Activated naive CD4-positive, alpha-beta T cell treated with anti-CD3 and anti-CD28 coated beads for 36 hours (primary cell): ENCODE measurements at regions not wholly inside any gene's neighbourhood (a gene's known extent, or its start where the extent isn't known, plus 50 kb on each side); places are given as distances from the start of the nearest gene placed in this dataset.

Experiments used
- CTCF ChIA-PET: fragments of 350-600 bp; sonication (Branson Sonifier 250); formaldehyde crosslinking; loops from one replicate; lab custom pipeline; 2021; ENCODE audit warnings: antibody characterized with exemption; lab: Charles Lee
- DNase-seq: peaks from one replicate; pipeline ENCODE4 v3.0.0-alpha.2; 2020
- H3K27ac Mint-ChIP-seq: one replicate; pipeline ENCODE4 v1.8.0; 2021; ENCODE audit warnings: mild to moderate bottlenecking, mixed read lengths
- H3K27me3 Mint-ChIP-seq: one replicate; pipeline ENCODE4 v1.8.0; 2021; ENCODE audit warnings: low read depth, mixed read lengths
- H3K36me3 Mint-ChIP-seq: one replicate; pipeline ENCODE4 v1.8.0; 2021; ENCODE audit warnings: low read depth, mixed read lengths
- H3K4me1 Mint-ChIP-seq: one replicate; pipeline ENCODE4 v1.8.0; 2021; ENCODE audit warnings: low read depth, mixed read lengths
- H3K4me3 Mint-ChIP-seq: one replicate; pipeline ENCODE4 v1.8.0; 2021; ENCODE audit warnings: mild to moderate bottlenecking, moderate library complexity, mixed read lengths
- H3K9me3 Mint-ChIP-seq: one replicate; pipeline ENCODE4 v1.8.0; 2021; ENCODE audit warnings: mixed read lengths
- intact Hi-C: fragments of 100-400 bp; cut with micrococcal nuclease; formaldehyde crosslinking; loops from one replicate; pipeline ENCODE4 v1.15.1; 2023

DNA sequence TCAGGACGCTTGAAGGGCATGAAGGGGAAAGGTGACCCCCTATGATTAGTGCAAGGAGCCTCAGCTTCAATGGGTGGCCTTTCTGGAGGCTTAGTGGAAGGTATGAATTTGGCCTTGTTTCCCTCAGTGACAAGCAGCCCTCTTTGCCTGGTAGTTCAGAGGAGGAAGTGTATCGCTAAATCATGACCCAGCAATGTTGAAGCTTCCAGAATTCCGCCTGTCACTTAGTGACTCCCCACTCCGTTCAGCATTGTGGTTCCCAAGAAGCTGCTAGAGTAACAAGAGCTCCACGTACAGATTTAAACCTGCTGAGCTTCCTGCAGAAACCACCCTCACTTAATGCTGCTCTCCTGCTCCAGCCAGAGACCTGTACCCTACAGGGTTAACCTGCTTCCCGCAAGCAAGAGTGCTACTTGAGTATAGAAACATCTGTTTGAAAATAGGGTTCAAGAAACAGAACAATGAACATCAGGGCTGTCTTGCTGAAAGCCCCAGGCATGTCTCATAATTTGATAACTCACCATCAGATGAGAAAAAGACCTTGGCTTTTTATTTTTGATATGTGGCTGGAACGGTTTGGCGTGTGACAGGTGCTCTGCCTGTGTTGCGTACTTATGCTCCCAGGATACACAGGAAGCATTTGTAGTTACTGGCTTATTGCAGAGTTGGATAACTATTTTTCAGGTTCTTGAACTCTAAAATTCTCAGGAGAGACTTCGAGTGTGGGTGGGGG lies 105.2 kb downstream of the UCHL1 start:
- Mint-ChIP-seq H3K27ac (no peak overlapping the region), H3K9me3 (no peaks in the 10 kb centered on the region), H3K36me3 (no peaks in the 10 kb centered on the region), H3K4me1 (no peaks in the 10 kb centered on the region), H3K27me3 (peaks cover 44% of the 10 kb centered on the region), H3K4me3 (no peak overlapping the region)
- CTCF ChIA-PET, result interaction anchor here (0.7 kb wide), 1 partner anchor 250 kb away, joined by 3 read pairs; no protein-coding TSS in a partner anchor
- DNase-seq, result no peak
- intact Hi-C loops, result no loop called here

DNA sequence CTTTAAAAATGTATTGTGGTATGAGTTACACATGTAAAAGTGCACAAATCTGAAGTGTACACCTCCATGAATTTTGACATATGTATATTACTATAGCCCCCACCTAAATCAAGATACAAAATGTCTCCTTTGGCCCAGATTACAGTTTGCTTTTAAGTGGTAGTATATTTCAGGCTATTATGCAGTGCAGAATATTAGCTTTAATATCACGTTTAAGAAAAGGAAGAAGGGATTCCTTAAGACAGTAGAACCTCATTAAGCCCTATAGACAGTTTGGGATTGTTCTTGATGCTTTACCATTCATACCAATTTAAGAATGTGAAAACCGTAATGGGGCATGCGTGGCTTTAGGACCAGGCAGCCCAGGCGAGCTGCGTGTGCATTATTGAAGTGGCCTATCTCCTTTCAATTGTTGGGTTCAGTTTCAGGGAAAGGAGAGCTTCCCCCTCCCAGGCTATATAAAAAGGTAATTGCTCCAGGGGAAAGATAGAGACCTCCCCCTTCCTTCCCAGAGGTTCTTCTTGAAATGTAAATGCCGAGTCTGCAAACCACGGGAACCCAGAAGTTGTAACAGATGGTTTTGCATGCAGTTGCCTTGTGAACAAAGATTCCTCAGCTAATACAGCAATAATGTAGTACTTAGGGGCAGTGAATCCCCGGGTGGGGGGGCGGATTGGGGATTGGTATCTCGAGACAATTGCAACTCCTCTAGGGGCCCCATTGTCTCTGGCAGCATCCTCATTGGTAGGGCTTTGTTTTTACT lies 106.1 kb downstream of the UCHL1 start:
- CTCF ChIA-PET, result interaction anchor here (0.6 kb wide), 1 partner anchor 292 kb away, joined by 5 read pairs; no protein-coding TSS in a partner anchor
- no peak overlapping the region for H3K27ac Mint-ChIP-seq
- H3K4me1 Mint-ChIP-seq, result no peaks in the 10 kb centered on the region
- no peaks in the 10 kb centered on the region for H3K36me3 Mint-ChIP-seq
- DNase-seq, result no peak
- H3K27me3 Mint-ChIP-seq, result peaks cover 44% of the 10 kb centered on the region
- no peaks in the 10 kb centered on the region for H3K9me3 Mint-ChIP-seq
- intact Hi-C loops, result no loop called here
- H3K4me3 Mint-ChIP-seq, result no peak overlapping the region

DNA sequence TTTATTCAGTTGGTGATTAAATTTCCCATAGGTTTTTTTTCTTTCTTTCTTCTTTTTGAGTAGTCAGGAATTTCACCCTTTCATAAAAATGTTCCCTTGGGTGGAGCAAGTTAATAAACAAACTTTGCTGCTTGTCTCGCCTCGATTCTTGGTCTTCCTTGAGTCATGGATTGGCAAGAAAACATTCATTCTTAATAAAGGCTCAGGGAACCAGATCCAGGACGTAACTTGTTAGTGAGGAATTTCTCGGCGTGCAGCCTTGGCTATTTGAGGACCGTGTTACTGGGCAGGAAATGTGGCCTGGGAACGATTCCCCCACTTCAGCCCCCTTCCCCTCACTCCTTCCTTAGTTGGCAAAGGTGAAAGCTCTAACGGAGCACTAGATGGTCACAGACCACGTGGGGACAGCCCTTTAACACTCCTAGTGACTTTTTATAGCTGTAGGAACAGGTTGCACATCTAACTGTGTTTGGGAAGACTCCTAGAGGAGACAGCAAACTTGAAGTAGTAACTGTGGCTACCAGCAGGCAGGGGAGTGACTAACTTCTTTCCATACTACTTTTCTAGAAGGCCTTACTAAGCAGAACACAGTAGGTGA lies 106.8 kb downstream of the UCHL1 start:
- no peaks in the 10 kb centered on the region for H3K4me1 Mint-ChIP-seq
- peaks cover 44% of the 10 kb centered on the region for H3K27me3 Mint-ChIP-seq
- CTCF ChIA-PET, result no interaction called here
- intact Hi-C loops, result no loop called here
- H3K9me3 Mint-ChIP-seq, result no peaks in the 10 kb centered on the region
- H3K36me3 Mint-ChIP-seq, result no peaks in the 10 kb centered on the region
- H3K4me3 Mint-ChIP-seq, result no peak overlapping the region
- DNase-seq, result no peak
- H3K27ac Mint-ChIP-seq, result no peak overlapping the region

DNA sequence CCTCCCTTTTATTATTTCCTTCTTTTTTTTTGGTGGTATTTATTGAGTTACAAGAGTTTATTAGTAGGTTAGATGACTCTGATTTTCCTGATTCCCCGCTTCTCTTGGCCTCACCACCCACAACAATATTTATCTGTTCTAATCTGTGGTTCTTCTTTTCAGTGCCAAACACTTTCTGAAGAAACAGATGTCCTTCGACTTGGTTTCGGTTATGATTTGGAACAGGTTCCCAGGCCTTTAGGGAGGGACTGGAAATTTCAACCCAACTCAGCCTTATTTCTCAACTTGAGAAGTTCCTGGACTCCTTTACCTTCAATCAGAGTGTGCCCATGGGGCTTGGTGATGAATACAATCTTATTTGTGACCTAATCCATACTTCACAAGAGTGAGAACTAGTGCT lies 108.1 kb downstream of the UCHL1 start:
- no peaks in the 10 kb centered on the region for H3K4me1 Mint-ChIP-seq
- no peaks in the 10 kb centered on the region for H3K36me3 Mint-ChIP-seq
- no peak for DNase-seq
- H3K27ac Mint-ChIP-seq, result no peak overlapping the region
- CTCF ChIA-PET, result interaction anchor here (0.6 kb wide), 1 partner anchor 58 kb away, joined by 3 read pairs; no protein-coding TSS in a partner anchor
- intact Hi-C loops, result no loop called here
- H3K4me3 Mint-ChIP-seq, result no peak overlapping the region
- H3K9me3 Mint-ChIP-seq, result no peaks in the 10 kb centered on the region
- H3K27me3 Mint-ChIP-seq, result peaks cover 34% of the 10 kb centered on the region

DNA sequence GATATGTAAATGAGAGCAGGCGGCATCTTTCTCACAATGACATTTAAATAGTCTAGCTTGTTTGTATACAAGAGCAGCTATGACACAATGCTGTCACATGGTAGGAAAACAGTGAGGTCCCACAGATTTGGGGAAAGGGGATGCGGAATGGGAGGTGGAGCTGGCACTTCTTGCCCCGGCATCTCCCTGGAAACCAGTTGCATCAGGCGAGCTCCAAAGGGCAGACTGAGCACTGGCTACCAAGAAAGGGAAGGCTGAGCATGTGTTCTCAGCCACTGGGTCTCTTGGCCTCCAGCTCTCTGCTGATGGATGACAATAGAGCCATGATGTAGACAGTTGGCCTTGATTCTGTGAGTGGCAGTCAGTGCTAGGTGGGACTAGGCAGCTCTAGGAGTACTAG lies 109.0 kb downstream of the UCHL1 start:
- CTCF ChIA-PET, result interaction anchor here (0.6 kb wide), 1 partner anchor 57 kb away, joined by 3 read pairs; no protein-coding TSS in a partner anchor
- no peak overlapping the region for H3K27ac Mint-ChIP-seq

DNA sequence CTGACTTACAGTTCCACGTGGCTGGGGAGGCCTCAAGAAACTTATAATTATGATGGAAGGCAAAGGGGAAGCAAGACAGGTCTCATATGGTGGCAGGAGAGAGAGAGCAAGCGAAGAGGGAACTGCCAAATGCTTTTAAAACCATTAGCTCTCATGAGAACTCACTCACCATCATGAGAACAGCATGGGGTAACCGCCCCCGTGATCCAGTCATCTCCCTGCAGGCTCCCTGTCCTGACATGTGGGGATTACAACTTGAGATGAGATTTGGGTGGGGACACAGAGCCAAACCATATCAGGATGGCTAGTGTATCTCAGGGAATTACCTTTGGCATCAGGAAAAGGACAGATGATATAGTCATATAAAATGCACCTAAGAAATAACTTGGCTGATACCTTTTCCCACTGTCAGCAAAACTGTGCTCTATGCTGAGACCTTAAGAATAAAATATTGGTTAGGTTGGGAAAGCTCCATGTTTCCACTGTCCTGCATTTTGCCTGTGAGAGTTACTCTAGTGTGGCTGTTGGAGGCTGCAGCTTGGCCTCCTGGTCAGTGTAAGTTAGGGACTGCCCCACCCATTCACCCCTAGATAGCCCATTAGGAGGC lies 110.3 kb downstream of the UCHL1 start:
- H3K36me3 Mint-ChIP-seq, result no peaks in the 10 kb centered on the region
- no peaks in the 10 kb centered on the region for H3K9me3 Mint-ChIP-seq
- DNase-seq, result no peak
- H3K4me1 Mint-ChIP-seq, result no peaks in the 10 kb centered on the region
- CTCF ChIA-PET, result no interaction called here
- intact Hi-C loops, result no loop called here
- H3K27me3 Mint-ChIP-seq, result peaks cover 23% of the 10 kb centered on the region
- no peak overlapping the region for H3K4me3 Mint-ChIP-seq
- no peak overlapping the region for H3K27ac Mint-ChIP-seq

More for the DNA sequence above, 109.0 kb downstream of the UCHL1 start:
- Mint-ChIP-seq H3K4me3 (no peak overlapping the region), H3K9me3 (no peaks in the 10 kb centered on the region), H3K4me1 (no peaks in the 10 kb centered on the region), H3K36me3 (no peaks in the 10 kb centered on the region), H3K27me3 (peaks cover 32% of the 10 kb centered on the region)
- no peak for DNase-seq
- intact Hi-C loops, result no loop called here

DNA sequence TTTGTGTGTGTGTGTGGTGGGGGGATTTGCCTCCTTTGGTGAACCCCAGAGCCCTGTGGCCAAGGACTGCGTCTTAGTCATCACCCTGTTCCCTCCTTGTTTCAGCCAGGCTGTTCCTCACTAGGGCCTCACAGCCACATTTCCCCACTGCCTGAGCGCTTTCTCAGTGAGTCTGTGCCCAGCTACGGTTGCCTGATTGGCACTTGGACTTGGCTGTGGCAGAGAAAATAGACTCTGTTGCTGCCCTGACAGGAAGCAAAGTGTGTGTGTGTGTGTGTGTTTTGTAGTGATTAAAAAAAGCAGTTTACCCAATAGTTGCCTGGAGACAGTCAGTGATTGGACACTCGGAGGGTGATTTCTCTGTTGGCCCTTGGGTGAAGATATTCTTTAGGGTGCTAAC lies 113.0 kb downstream of the UCHL1 start:
- Mint-ChIP-seq H3K4me1 (no peaks in the 10 kb centered on the region), H3K9me3 (no peaks in the 10 kb centered on the region), H3K27ac (no peak overlapping the region), H3K27me3 (peaks cover 12% of the 10 kb centered on the region), H3K36me3 (no peaks in the 10 kb centered on the region), H3K4me3 (no peak overlapping the region)
- no peak for DNase-seq
- CTCF ChIA-PET, result no interaction called here
- intact Hi-C loops, result no loop called here

DNA sequence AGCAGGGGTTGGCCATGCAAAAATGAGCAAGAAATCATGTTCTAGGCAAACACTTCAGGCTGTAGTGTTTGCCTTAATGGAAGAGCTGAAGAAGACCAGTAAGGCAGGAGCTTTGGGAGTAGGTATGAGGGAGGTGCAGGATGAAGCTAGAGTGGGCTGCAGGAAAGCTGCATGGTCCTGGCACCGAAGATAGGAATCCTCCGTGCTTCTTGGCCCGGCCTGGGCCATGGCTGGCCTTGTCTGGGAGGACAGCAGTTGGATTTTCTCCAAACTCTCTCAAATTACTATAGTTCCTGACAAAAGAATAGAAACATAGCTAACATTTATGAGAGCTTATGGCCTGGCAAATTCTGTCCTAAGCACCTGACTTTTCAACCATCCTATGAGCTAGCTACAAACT lies 116.5 kb downstream of the UCHL1 start:
- Mint-ChIP-seq H3K27me3 (no peaks in the 10 kb centered on the region), H3K9me3 (no peaks in the 10 kb centered on the region), H3K36me3 (no peaks in the 10 kb centered on the region), H3K27ac (no peak overlapping the region), H3K4me1 (no peaks in the 10 kb centered on the region), H3K4me3 (no peak overlapping the region)
- CTCF ChIA-PET, result no interaction called here
- intact Hi-C loops, result no loop called here
- no peak for DNase-seq

DNA sequence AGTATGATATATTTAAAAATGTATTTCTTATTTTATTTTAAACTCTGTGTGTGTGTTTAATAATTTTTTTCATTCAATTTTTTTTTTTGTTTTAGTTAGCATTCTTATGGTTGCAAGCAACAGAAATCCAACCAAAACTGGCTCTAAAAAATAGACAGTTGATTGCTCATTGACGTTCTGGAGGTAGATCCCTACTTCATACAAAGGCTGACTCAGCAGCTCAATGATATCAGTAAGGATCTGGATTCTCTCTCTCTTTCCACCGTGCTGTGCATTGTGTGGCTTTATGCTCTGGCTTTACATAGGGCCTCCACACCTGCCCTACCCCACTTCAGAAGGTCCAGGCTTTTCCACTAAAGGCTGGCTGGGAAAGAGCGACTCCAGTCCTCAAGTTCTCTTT lies 117.8 kb downstream of the UCHL1 start:
- Mint-ChIP-seq H3K9me3 (peaks cover 4% of the 10 kb centered on the region), H3K27me3 (no peaks in the 10 kb centered on the region), H3K4me3 (no peak overlapping the region), H3K36me3 (no peaks in the 10 kb centered on the region), H3K27ac (no peak overlapping the region), H3K4me1 (no peaks in the 10 kb centered on the region)
- intact Hi-C loops, result no loop called here
- CTCF ChIA-PET, result no interaction called here
- no peak for DNase-seq

DNA sequence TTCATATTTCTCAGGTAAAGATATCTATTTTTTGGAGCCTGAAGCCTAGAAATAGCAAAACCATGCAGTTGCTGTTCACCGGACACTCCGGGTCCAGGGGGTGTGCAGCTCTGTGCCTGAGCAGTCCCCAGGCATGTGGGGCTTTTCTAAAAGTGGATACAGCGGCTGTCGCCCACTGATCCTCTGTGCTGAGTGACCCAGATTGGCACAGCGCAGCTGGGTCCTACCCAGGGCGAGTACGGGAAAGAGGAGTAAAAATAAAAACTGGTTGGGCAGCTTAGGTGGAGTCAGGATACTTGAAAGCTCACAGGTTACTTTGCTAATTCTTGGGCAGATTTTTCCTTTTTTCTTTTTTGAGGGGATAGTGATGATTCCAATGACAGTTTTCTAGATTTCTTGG lies 118.8 kb downstream of the UCHL1 start:
- H3K9me3 Mint-ChIP-seq, result peaks cover 4% of the 10 kb centered on the region
- H3K4me3 Mint-ChIP-seq, result no peak overlapping the region
- H3K27me3 Mint-ChIP-seq, result no peaks in the 10 kb centered on the region
- CTCF ChIA-PET, result no interaction called here
- no peak overlapping the region for H3K27ac Mint-ChIP-seq
- intact Hi-C loops, result no loop called here
- no peaks in the 10 kb centered on the region for H3K36me3 Mint-ChIP-seq
- H3K4me1 Mint-ChIP-seq, result no peaks in the 10 kb centered on the region
- DNase-seq, result no peak

DNA sequence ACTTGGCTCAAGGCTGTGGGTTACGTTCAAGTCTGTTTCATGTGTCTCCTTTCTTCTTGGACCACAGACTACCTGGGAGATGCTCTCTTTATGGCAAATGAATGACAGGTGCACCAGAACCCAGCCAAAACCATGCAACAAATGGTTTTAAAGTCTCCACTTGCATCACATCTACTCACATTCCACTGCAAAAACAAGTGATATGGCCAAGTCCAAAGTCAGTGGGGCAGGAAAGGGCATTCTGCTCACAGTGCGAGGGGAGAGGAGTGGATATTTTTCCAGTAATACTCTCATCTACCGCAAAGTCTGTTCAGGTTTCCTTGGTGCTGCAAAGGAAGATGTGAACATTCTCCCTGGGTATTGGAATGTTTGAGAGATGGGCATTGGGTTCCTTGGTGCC lies 120.5 kb downstream of the UCHL1 start:
- H3K4me1 Mint-ChIP-seq, result no peaks in the 10 kb centered on the region

DNA sequence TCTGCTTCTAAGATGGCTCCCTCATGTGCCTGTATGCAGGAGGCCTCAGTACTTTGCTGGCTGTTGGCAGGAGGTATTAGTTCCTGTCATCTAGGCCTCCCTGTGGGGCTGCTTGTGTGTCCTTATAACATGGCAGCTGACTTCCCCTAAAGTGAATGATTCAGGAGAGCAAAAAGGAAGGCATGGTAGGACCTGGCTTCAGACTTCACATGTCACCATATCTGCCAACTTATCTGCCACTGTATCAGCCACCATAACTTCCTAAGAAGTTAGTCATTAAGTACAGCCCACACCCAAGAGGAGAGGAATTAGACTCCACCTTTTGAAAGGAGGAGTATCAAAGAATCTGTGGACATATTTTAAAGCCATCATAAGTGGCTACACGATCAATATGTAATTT lies 122.5 kb downstream of the UCHL1 start:
- DNase-seq, result no peak
- no peaks in the 10 kb centered on the region for H3K4me1 Mint-ChIP-seq
- H3K4me3 Mint-ChIP-seq, result no peak overlapping the region
- H3K36me3 Mint-ChIP-seq, result no peaks in the 10 kb centered on the region
- H3K27ac Mint-ChIP-seq, result no peak overlapping the region
- intact Hi-C loops, result no loop called here
- CTCF ChIA-PET, result no interaction called here
- peaks cover 4% of the 10 kb centered on the region for H3K9me3 Mint-ChIP-seq
- H3K27me3 Mint-ChIP-seq, result no peaks in the 10 kb centered on the region

More for the DNA sequence above, 120.5 kb downstream of the UCHL1 start:
- Mint-ChIP-seq H3K27ac (no peak overlapping the region), H3K36me3 (no peaks in the 10 kb centered on the region), H3K9me3 (peaks cover 4% of the 10 kb centered on the region), H3K27me3 (no peaks in the 10 kb centered on the region), H3K4me3 (no peak overlapping the region)
- intact Hi-C loops, result no loop called here
- DNase-seq, result no peak
- CTCF ChIA-PET, result no interaction called here
